ENCODE measurements at regions not wholly inside any gene's neighbourhood (a gene's known extent, or its start where the extent isn't known, plus 50 kb on each side); places are given as distances from the start of the nearest gene placed in this dataset.

DNA sequence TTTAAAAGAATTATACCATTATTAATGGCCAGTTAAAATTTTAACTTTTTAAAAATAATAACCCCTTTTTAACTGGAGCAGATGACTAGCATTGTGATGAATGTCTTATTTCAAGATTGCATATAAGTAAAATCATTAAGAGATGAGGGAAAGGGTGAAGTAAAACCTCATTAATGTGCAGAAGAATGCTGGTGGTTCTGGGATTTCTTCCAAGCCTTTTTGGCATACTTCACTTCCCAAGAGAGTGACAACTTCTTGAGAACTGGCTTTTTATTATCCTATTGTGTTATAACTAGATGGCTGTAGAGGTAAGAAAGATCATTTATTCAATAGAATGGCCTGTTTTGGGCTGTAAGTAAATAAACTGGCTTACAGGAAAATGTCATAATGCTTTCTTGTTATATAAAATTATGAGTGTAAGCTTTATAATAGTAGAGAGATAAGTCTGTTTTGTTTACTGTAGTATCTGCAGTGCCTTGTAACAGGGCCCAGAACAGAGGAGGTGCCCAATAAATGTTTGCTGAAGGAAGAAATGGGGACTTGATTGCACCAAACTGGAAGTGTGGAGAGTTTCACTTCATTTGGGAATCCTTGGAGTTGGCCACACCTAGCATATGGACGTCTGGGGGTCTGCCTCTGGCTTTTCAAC lies 242.9 kb upstream of the PITX2 start:
- no peak overlapping the region for H3K4me2 ChIP-seq (ENCODE audit: control insufficient read depth, extremely low read depth, insufficient read depth, low read depth, low read length)
- H3K79me2 ChIP-seq (ENCODE audit: control insufficient read depth, insufficient read depth, low read length): no peaks in the 10 kb centered on the region
- H3K36me3 ChIP-seq (ENCODE audit: control insufficient read depth in 2 of 2, extremely low read depth in 1 of 2, insufficient read depth in 2 of 2, low read length in 2 of 2): no peaks in the 10 kb centered on the region
- H3K4me1 ChIP-seq (ENCODE audit: control insufficient read depth, extremely low read depth, insufficient read depth, low read length): no peaks in the 10 kb centered on the region
- no peak overlapping the region for H3K27ac ChIP-seq (ENCODE audit: control insufficient read depth, insufficient read depth, low read length)
- no peaks in the 10 kb centered on the region for H4K20me1 ChIP-seq (ENCODE audit: control insufficient read depth, extremely low read depth, insufficient read depth, low read length)
- FAIRE-seq: no peak
- H3K9ac ChIP-seq (ENCODE audit: control insufficient read depth, extremely low read depth, insufficient read depth, low read length): no peak overlapping the region
- dilution Hi-C loops (cut with MboI; ENCODE audit: extremely low pct_ligation_motif_present, low sequenced_read_pairs): no loop called here
- DNase-seq (ENCODE audit: low read depth, low spot score): no peak
- no peaks in the 10 kb centered on the region for H3K9me1 ChIP-seq (ENCODE audit: control insufficient read depth, extremely low read depth, insufficient read depth, low read length)
- H2AFZ ChIP-seq (ENCODE audit: control insufficient read depth, low read length): no peak overlapping the region
- H3K27me3 ChIP-seq (ENCODE audit: control insufficient read depth, extremely low read depth, insufficient read depth, low read length): no peaks in the 10 kb centered on the region
- no peak overlapping the region for H3K4me3 ChIP-seq (ENCODE audit: control insufficient read depth in 2 of 3, extremely low read depth in 1 of 3, insufficient read depth in 2 of 3, low read depth in 1 of 3, low read length in 3 of 3)
- no peaks in the 10 kb centered on the region for H3K9me3 ChIP-seq (ENCODE audit: control insufficient read depth, low read depth, low read length)
- no peak for TF ChIP-seq EZH2 (IDR thresholded peaks at IDR 0.05; ENCODE audit: low read length)
- TF ChIP-seq, protein P1, sequence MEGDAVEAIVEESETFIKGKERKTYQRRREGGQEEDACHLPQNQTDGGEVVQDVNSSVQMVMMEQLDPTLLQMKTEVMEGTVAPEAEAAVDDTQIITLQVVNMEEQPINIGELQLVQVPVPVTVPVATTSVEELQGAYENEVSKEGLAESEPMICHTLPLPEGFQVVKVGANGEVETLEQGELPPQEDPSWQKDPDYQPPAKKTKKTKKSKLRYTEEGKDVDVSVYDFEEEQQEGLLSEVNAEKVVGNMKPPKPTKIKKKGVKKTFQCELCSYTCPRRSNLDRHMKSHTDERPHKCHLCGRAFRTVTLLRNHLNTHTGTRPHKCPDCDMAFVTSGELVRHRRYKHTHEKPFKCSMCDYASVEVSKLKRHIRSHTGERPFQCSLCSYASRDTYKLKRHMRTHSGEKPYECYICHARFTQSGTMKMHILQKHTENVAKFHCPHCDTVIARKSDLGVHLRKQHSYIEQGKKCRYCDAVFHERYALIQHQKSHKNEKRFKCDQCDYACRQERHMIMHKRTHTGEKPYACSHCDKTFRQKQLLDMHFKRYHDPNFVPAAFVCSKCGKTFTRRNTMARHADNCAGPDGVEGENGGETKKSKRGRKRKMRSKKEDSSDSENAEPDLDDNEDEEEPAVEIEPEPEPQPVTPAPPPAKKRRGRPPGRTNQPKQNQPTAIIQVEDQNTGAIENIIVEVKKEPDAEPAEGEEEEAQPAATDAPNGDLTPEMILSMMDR (optimal IDR thresholded peaks at IDR 0.05 in 1 of 3, IDR thresholded peaks at IDR 0.05 in 1 of 3, conservative IDR thresholded peaks at IDR 0.05 in 1 of 3; ENCODE audit: extremely low read depth in 1 of 3, insufficient read depth in 2 of 3, low read length in 3 of 3): no peak

DNA sequence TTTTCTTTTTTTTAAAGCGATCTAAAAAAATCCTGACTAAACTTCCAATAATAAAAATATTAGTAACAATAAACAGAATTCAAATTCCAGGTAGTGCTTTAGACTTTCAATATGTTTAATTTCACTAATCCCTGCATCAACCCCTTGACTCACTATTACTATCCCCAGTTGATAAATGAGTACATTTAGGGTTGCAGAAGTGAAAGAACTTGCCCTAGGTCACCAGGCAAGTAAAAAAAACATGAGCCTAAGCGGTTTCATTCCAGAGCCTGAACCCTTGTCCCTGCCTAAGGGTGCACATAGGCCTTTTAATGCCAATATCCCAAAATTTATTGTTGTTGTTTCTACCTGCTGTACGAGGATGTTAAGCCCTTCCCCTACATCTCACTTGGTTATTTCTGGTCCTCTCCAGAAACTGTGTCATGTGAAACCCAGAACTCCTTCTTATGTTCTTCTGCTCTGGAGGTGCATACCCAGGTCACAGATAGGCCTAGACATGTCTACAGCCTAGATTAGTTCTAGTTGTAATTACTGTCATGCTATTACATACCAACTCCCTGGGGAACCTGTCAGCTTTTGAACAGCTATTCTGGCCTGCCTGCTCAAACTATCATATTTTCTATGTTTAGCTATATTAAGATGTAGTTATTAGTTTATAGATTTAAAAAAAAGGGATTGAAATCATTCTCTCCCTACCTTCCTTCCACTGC lies 244.5 kb upstream of the PITX2 start:
- Histone ChIP-seq H3K36me3 (ENCODE audit: control insufficient read depth in 2 of 2, extremely low read depth in 1 of 2, insufficient read depth in 2 of 2, low read length in 2 of 2) (no peaks in the 10 kb centered on the region), H4K20me1 (ENCODE audit: control insufficient read depth, extremely low read depth, insufficient read depth, low read length) (no peaks in the 10 kb centered on the region), H3K27me3 (ENCODE audit: control insufficient read depth, extremely low read depth, insufficient read depth, low read length) (no peaks in the 10 kb centered on the region), H3K9me3 (ENCODE audit: control insufficient read depth, low read depth, low read length) (no peaks in the 10 kb centered on the region), H3K27ac (ENCODE audit: control insufficient read depth, insufficient read depth, low read length) (no peak overlapping the region), H3K4me2 (ENCODE audit: control insufficient read depth, extremely low read depth, insufficient read depth, low read depth, low read length) (no peak overlapping the region), H3K9ac (ENCODE audit: control insufficient read depth, extremely low read depth, insufficient read depth, low read length) (no peak overlapping the region), H3K4me1 (ENCODE audit: control insufficient read depth, extremely low read depth, insufficient read depth, low read length) (no peaks in the 10 kb centered on the region), H3K79me2 (ENCODE audit: control insufficient read depth, insufficient read depth, low read length) (no peaks in the 10 kb centered on the region), H2AFZ (ENCODE audit: control insufficient read depth, low read length) (no peak overlapping the region), H3K9me1 (ENCODE audit: control insufficient read depth, extremely low read depth, insufficient read depth, low read length) (no peaks in the 10 kb centered on the region), H3K4me3 (ENCODE audit: control insufficient read depth in 2 of 3, extremely low read depth in 1 of 3, insufficient read depth in 2 of 3, low read depth in 1 of 3, low read length in 3 of 3) (no peak overlapping the region)
- dilution Hi-C loops (cut with MboI; ENCODE audit: extremely low pct_ligation_motif_present, low sequenced_read_pairs): no loop called here
- FAIRE-seq (no peak), DNase-seq (ENCODE audit: low read depth, low spot score) (no peak)
- no peak for TF ChIP-seq EZH2 (IDR thresholded peaks at IDR 0.05; ENCODE audit: low read length)
- TF ChIP-seq, protein P1 (optimal IDR thresholded peaks at IDR 0.05 in 1 of 3, IDR thresholded peaks at IDR 0.05 in 1 of 3, conservative IDR thresholded peaks at IDR 0.05 in 1 of 3; ENCODE audit: extremely low read depth in 1 of 3, insufficient read depth in 2 of 3, low read length in 3 of 3): no peak

All from keratinocyte (primary cell).